A549 (cell line): ENCODE measurements at regions not wholly inside any gene's neighbourhood (a gene's known extent, or its start where the extent isn't known, plus 50 kb on each side); places are given as distances from the start of the nearest gene placed in this dataset.

Experiments used
- ATAC-seq, 2 experiments: fragments of 200-7000 bp in 1 of 2; fragments of >200 bp in 1 of 2; cut with Nextera tagmentation in 1 of 2; cut with Tn5 transposase in 1 of 2; 3 replicates each; pipeline versions ENCODE4 v1.8.0 to v1.9.1; 2018 to 2020; ENCODE audit warnings: mild to moderate bottlenecking in 1 of 2, moderate library complexity in 1 of 2
- CTCF ChIA-PET: fragments of 300-600 bp; sonication (Branson Sonifier 250); formaldehyde crosslinking; extraction: SDS; loops from one replicate; lab custom pipeline; 2021; ENCODE audit warnings: antibody characterized with exemption, inconsistent platforms; lab: Yijun Ruan, JAX
- POLR2A ChIA-PET: fragments of 350-600 bp; formaldehyde crosslinking; extraction: SDS; loops from one replicate; lab custom pipeline; 2021; ENCODE audit warnings: antibody characterized with exemption, inconsistent platforms; lab: Yijun Ruan, JAX
- DNase-seq, 2 experiments: peaks; one replicate each; pipeline versions ENCODE4 v3.0.0 to v3.0.0-alpha.2; 2011 to 2016; ENCODE audit warnings: low read depth in 1 of 2, low spot score in 1 of 2
- FAIRE-seq: peaks from 2 replicates; lab custom pipeline; 2011; peaks lifted over from hg19 to GRCh38; lab: Jason Lieb, UNC
- H3K27ac ChIP-seq, 2 experiments: fragments of >200 bp; sonication (Bioruptor Twin); formaldehyde crosslinking; 3 replicates each; pipeline ENCODE4 v1.5.1; 2016 to 2017
- H3K4me1 ChIP-seq: fragments of >200 bp; sonication (Bioruptor Twin); formaldehyde crosslinking; 3 replicates; pipeline ENCODE4 v1.6.1; 2016
- H3K4me2 ChIP-seq: fragments of >200 bp; sonication (Bioruptor Twin); formaldehyde crosslinking; 3 replicates; pipeline ENCODE4 v1.6.1; 2016
- H3K4me3 ChIP-seq: fragments of >200 bp; sonication (Bioruptor Twin); formaldehyde crosslinking; 3 replicates; pipeline ENCODE4 v1.5.1; 2016
- H3K9me3 ChIP-seq: fragments of >200 bp; sonication (Bioruptor Twin); formaldehyde crosslinking; 3 replicates; pipeline ENCODE4 v1.6.1; 2016
- CBX2 ChIP-seq: fragments of 200-600 bp; sonication (generic); IDR thresholded peaks from 2 replicates; pipeline ENCODE4 v1.6.1; 2016; ENCODE audit warnings: low read depth, mild to moderate bottlenecking, borderline replicate concordance
- CBX8 ChIP-seq: fragments of 200-600 bp; sonication (generic); IDR thresholded peaks from 2 replicates; pipeline ENCODE4 v1.6.1; 2016
- CEBPB ChIP-seq, 2 experiments: fragments of >200 bp in 1 of 2; sonication (Bioruptor Twin) in 1 of 2; formaldehyde crosslinking in 1 of 2; IDR thresholded peaks; 2 replicates each; pipeline ENCODE4 v1.6.1; 2012 to 2016
- E2F6 ChIP-seq: IDR thresholded peaks from 2 replicates; pipeline ENCODE4 v1.6.1; 2012; ENCODE audit warnings: low read depth, borderline replicate concordance
- EP300 ChIP-seq, 2 experiments: fragments of >200 bp; sonication (Bioruptor Twin); formaldehyde crosslinking; IDR thresholded peaks; 2 replicates in 1 of 2; 3 replicates in 1 of 2; pipeline ENCODE4 v1.6.1; 2016 to 2017
- GATA3 ChIP-seq: IDR thresholded peaks from 2 replicates; pipeline ENCODE4 v1.6.1; 2012; ENCODE audit warnings: borderline replicate concordance
- HDAC2 ChIP-seq: fragments of 200-600 bp; sonication (generic); IDR thresholded peaks from 2 replicates; pipeline ENCODE4 v1.6.1; 2016
- HMGXB4 ChIP-seq: fragments of 250-450 bp; sonication (Bioruptor Pico); IDR thresholded peaks from 2 replicates; pipeline ENCODE4 v1.5.0; 2021; ENCODE audit warnings: mild to moderate bottlenecking, moderate library complexity, borderline replicate concordance
- HOXB13 ChIP-seq: fragments of 250-450 bp; sonication (Bioruptor Pico); IDR thresholded peaks from 2 replicates; pipeline ENCODE4 v1.5.0; 2020; ENCODE audit warnings: low read depth, mild to moderate bottlenecking, moderate library complexity
- JUN ChIP-seq, 2 experiments: fragments of >200 bp; sonication (Bioruptor Twin); formaldehyde crosslinking; IDR thresholded peaks; 2 replicates in 1 of 2; 3 replicates in 1 of 2; pipeline ENCODE4 v1.6.1; 2016 to 2017
- KDM1A ChIP-seq: fragments of 200-600 bp; sonication (generic); IDR thresholded peaks from 2 replicates; pipeline ENCODE4 v1.6.1; 2016; ENCODE audit warnings: low read depth, mild to moderate bottlenecking
- KDM5A ChIP-seq: fragments of 200-600 bp; sonication (generic); IDR thresholded peaks from 2 replicates; pipeline ENCODE4 v1.6.1; 2016; ENCODE audit warnings: antibody characterized with exemption, mild to moderate bottlenecking
- MAFK ChIP-seq: fragments of 450-650 bp; IDR thresholded peaks from 2 replicates; pipeline ENCODE4 v1.6.1; 2014; ENCODE audit not compliant: partially characterized antibody
- MAX ChIP-seq: IDR thresholded peaks from 2 replicates; pipeline ENCODE4 v1.6.1; 2012
- PBX3 ChIP-seq: IDR thresholded peaks from 2 replicates; pipeline ENCODE4 v1.6.1; 2012
- PHF8 ChIP-seq: fragments of 200-600 bp; sonication (generic); IDR thresholded peaks from 2 replicates; pipeline ENCODE4 v1.6.1; 2016; ENCODE audit warnings: low read depth, mild to moderate bottlenecking, antibody characterized with exemption, moderate library complexity, borderline replicate concordance
- REST ChIP-seq: fragments of 200-600 bp; sonication (generic); IDR thresholded peaks from 2 replicates; pipeline ENCODE4 v1.6.1; 2016; ENCODE audit warnings: antibody characterized with exemption, mild to moderate bottlenecking, moderate library complexity
- RFX5 ChIP-seq: fragments of 450-650 bp; IDR thresholded peaks from 2 replicates; pipeline ENCODE4 v1.7.1; 2014; ENCODE audit warnings: antibody characterized with exemption, mild to moderate bottlenecking, moderate library complexity
- RNF2 ChIP-seq: fragments of 200-600 bp; sonication (generic); IDR thresholded peaks from 2 replicates; pipeline ENCODE4 v1.6.1; 2016; ENCODE audit warnings: low read depth, mild to moderate bottlenecking, antibody characterized with exemption, moderate library complexity, borderline replicate concordance
- TP53 ChIP-seq: fragments of 250-450 bp; sonication (Bioruptor Pico); IDR thresholded peaks from 2 replicates; pipeline ENCODE4 v1.5.0; 2021; ENCODE audit warnings: mild to moderate bottlenecking, moderate library complexity
- WGBS: methylation state at CpG from one replicate; pipeline ENCODE4 v1.1.6; 2017; ENCODE audit errors: missing lambda C conversion rate; 5-methylcytosine and 5-hydroxymethylcytosine counted together

GRCh38 chr3:30548600-30548999 is 57.8 kb upstream of the TGFBR2 start:
- peak in 1 of 2 experiments; percentile 80; a peak in 3 of 6 replicates for ATAC-seq
- peak in 1 of 2 experiments; percentile 34 for DNase-seq
- Histone ChIP-seq H3K4me1 (peaks cover 31% of the 10 kb centered on the region), H3K9me3 (no peaks in the 10 kb centered on the region), H3K27ac (peak overlapping the region in 1 of 2 experiments; percentile 53; a peak in 1 of 6 replicates), H3K4me3 (no peak overlapping the region), H3K4me2 (no peak overlapping the region)
- no peak for FAIRE-seq
- POLR2A ChIA-PET, result no interaction called here
- no peak for TF ChIP-seq HDAC2
- no peak for TF ChIP-seq PHF8
- no peak for TF ChIP-seq CEBPB (IDR thresholded peaks at IDR 0.05)
- no peak for TF ChIP-seq MAFK
- CTCF ChIA-PET, result interaction anchor here (0.7 kb wide), 1 partner anchor 145 kb away, joined by 5 read pairs; no protein-coding TSS in a partner anchor
- 29% methylated on average over 3 of the region's 3 CpGs for WGBS

GRCh38 chr3:30549600-30549999 is 56.8 kb upstream of the TGFBR2 start:
- POLR2A ChIA-PET, result no interaction called here
- ATAC-seq, result no peak
- H3K4me1 ChIP-seq, result peaks cover 36% of the 10 kb centered on the region

GRCh38 chr3:30550246-30550645 is 56.2 kb upstream of the TGFBR2 start:
- peak overlapping the region; percentile 17; the same call in 1 of the 3 replicates for H3K4me2 ChIP-seq
- DNase-seq, result peak in 1 of 2 experiments; percentile 6

More at GRCh38 chr3:30549600-30549999, 56.8 kb upstream of the TGFBR2 start:
- 79% methylated on average over 4 of the region's 4 CpGs for WGBS
- DNase-seq, result no peak
- CTCF ChIA-PET, result no interaction called here
- no peak for FAIRE-seq
- TF ChIP-seq HDAC2 (no peak), TP53 (CRISPR knock-in tag) (no peak), RFX5 (no peak)
- Histone ChIP-seq H3K4me3 (no peak overlapping the region), H3K9me3 (no peaks in the 10 kb centered on the region), H3K4me2 (no peak overlapping the region), H3K27ac (peak overlapping the region; percentile 4 to 53; a peak in 3 of 6 replicates)

GRCh38 chr3:30551266-30551665 is 55.1 kb upstream of the TGFBR2 start:
- WGBS, result 98% methylated on average over 2 of the region's 2 CpGs
- no peaks in the 10 kb centered on the region for H3K9me3 ChIP-seq
- peak overlapping the region in 1 of 2 experiments; percentile 61; a peak in 3 of 6 replicates for H3K27ac ChIP-seq
- DNase-seq (no peak), ATAC-seq (no peak), FAIRE-seq (no peak)
- H3K4me1 ChIP-seq, result peaks cover 31% of the 10 kb centered on the region
- ChIA-PET CTCF (no interaction called here), POLR2A (no interaction called here)
- no peak overlapping the region for H3K4me3 ChIP-seq
- no peak for TF ChIP-seq E2F6
- TF ChIP-seq REST, result no peak
- TF ChIP-seq KDM1A, result no peak
- no peak for TF ChIP-seq KDM5A
- TF ChIP-seq JUN (IDR thresholded peaks at IDR 0.05), result no peak
- no peak for TF ChIP-seq HOXB13 (CRISPR knock-in tag)
- no peak for TF ChIP-seq GATA3
- TF ChIP-seq CBX8, result no peak
- no peak for TF ChIP-seq HMGXB4 (CRISPR knock-in tag)
- no peak for TF ChIP-seq CBX2
- TF ChIP-seq RNF2, result no peak
- TF ChIP-seq PBX3, result no peak
- no peak overlapping the region for H3K4me2 ChIP-seq

More at GRCh38 chr3:30550246-30550645, 56.2 kb upstream of the TGFBR2 start:
- TF ChIP-seq MAX, result no peak
- peak in 1 of 2 experiments; percentile 35; a peak in 1 of 5 replicates for TF ChIP-seq EP300 (IDR thresholded peaks at IDR 0.05)
- peak; percentile 30 to 41; a peak in 2 of 4 replicates for TF ChIP-seq CEBPB (IDR thresholded peaks at IDR 0.05)
- Histone ChIP-seq H3K9me3 (no peaks in the 10 kb centered on the region), H3K4me3 (no peak overlapping the region), H3K27ac (peak overlapping the region; percentile 4 to 61; a peak in 3 of 6 replicates), H3K4me1 (peaks cover 32% of the 10 kb centered on the region)
- POLR2A ChIA-PET, result no interaction called here
- CTCF ChIA-PET, result no interaction called here
- FAIRE-seq (no peak), ATAC-seq (no peak)
